ENCODE measurements at regions not wholly inside any gene's neighbourhood (a gene's known extent, or its start where the extent isn't known, plus 50 kb on each side); places are given as distances from the start of the nearest gene placed in this dataset.
A peak's percentile ranks its signal among the peaks of the same experiment; 100 is the strongest.

- TF ChIP-seq CTCF (IDR thresholded peaks at IDR 0.05) = no peak
- peak in 3 of 4 donors; percentile 31 to 54 (median 48) for ATAC-seq
- DNase-seq = peak; percentile 30 to 60
- Histone ChIP-seq H3K27ac (no peak overlapping the region), H3K9me3 (no peaks in the 10 kb centered on the region), H3K4me1 (peaks cover 8% of the 10 kb centered on the region), H3K27me3 (ENCODE audit: insufficient read depth in 3 of 3, low read length in 2 of 3) (peaks cover 0 to 41% (median 23%) of the 10 kb centered on the region in 3 donors), H3K36me3 (ENCODE audit: insufficient read depth in 1 of 2, low read depth in 1 of 2) (no peaks in the 10 kb centered on the region), H3K4me3 (peak overlapping the region; percentile 63)
- 7 to 8% (median 7%) methylated on average over 53 to 59 of the region's 59 CpGs for WGBS, 3 donors
- intact Hi-C loops (cut with DNase I) = no loop called here
Measured at GRCh38 chr1:90835661-90836344, 118.7 kb upstream of the BARHL2 start.

GRCh38 chr1:90834886-90835660 lies 118.0 kb upstream of the BARHL2 start:
- ATAC-seq = peak in 1 of 4 donors; percentile 19

GRCh38 chr1:90834354-90834885 lies 117.3 kb upstream of the BARHL2 start:
- Histone ChIP-seq H3K36me3 (ENCODE audit: insufficient read depth in 1 of 2, low read depth in 1 of 2) (no peaks in the 10 kb centered on the region), H3K27ac (no peak overlapping the region), H3K9me3 (no peaks in the 10 kb centered on the region), H3K4me3 (no peak overlapping the region), H3K4me1 (peaks cover 8% of the 10 kb centered on the region), H3K27me3 (ENCODE audit: insufficient read depth in 3 of 3, low read length in 2 of 3) (peaks cover 0 to 41% (median 21%) of the 10 kb centered on the region in 3 donors)
- TF ChIP-seq CTCF (IDR thresholded peaks at IDR 0.05) = no peak
- intact Hi-C loops (cut with DNase I) = no loop called here
- DNase-seq (no peak), ATAC-seq (no peak)
- 26 to 54% (median 43%) methylated on average over 23 of the region's 23 CpGs for WGBS, 3 donors

More at GRCh38 chr1:90834886-90835660, 118.0 kb upstream of the BARHL2 start:
- H3K4me3 ChIP-seq = peak overlapping the region; percentile 63
- H3K27me3 ChIP-seq (ENCODE audit: insufficient read depth in 3 of 3, low read length in 2 of 3) = peaks cover 0 to 41% (median 21%) of the 10 kb centered on the region in 3 donors
- no peaks in the 10 kb centered on the region for H3K36me3 ChIP-seq (ENCODE audit: insufficient read depth in 1 of 2, low read depth in 1 of 2)
- TF ChIP-seq CTCF (IDR thresholded peaks at IDR 0.05) = no peak
- no peak for DNase-seq
- intact Hi-C loops (cut with DNase I) = no loop called here
- 13 to 32% (median 29%) methylated on average over 35 to 40 of the region's 40 CpGs for WGBS, 3 donors
- no peaks in the 10 kb centered on the region for H3K9me3 ChIP-seq
- peaks cover 8% of the 10 kb centered on the region for H3K4me1 ChIP-seq
- no peak overlapping the region for H3K27ac ChIP-seq

GRCh38 chr1:90833466-90834110 lies 116.5 kb upstream of the BARHL2 start:
- Histone ChIP-seq H3K4me3 (no peak overlapping the region), H3K9me3 (no peaks in the 10 kb centered on the region), H3K27me3 (ENCODE audit: insufficient read depth in 3 of 3, low read length in 2 of 3) (peaks cover 3 to 34% (median 17%) of the 10 kb centered on the region in 3 donors), H3K4me1 (peaks cover 8% of the 10 kb centered on the region), H3K27ac (no peak overlapping the region), H3K36me3 (ENCODE audit: insufficient read depth in 1 of 2, low read depth in 1 of 2) (no peaks in the 10 kb centered on the region)
- TF ChIP-seq CTCF (IDR thresholded peaks at IDR 0.05) = no peak
- intact Hi-C loops (cut with DNase I) = no loop called here
- ATAC-seq (no peak), DNase-seq (no peak)
- WGBS, 3 donors = 33 to 61% (median 45%) methylated on average over 6 of the region's 6 CpGs
